ENCODE measurements at regions not wholly inside any gene's neighbourhood (a gene's known extent, or its start where the extent isn't known, plus 50 kb on each side); places are given as distances from the start of the nearest gene placed in this dataset.

DNA sequence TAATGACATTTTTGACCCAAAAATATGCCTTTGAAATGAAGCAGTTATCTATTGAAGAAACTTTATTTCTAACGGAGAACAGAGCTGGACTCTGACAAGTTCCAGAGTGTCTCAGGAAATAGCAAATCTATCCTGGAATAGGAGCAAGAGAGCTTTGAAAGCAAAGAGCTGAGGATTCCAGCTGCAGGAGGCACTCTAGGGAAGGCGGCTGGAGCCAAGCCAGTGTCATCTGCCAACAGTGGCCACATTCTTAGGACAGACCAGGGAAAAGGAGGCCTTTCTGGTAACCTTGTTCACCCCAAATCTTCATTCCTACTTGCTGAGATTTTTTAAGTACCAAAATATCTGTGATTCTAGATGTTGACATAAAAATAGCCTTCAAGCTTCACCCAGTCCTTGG is 493.5 kb upstream of the B3GAT1 start:
- no peak for TF ChIP-seq FOXK1 (CRISPR knock-in tag; IDR thresholded peaks at IDR 0.05)
- TF ChIP-seq, protein P1, sequence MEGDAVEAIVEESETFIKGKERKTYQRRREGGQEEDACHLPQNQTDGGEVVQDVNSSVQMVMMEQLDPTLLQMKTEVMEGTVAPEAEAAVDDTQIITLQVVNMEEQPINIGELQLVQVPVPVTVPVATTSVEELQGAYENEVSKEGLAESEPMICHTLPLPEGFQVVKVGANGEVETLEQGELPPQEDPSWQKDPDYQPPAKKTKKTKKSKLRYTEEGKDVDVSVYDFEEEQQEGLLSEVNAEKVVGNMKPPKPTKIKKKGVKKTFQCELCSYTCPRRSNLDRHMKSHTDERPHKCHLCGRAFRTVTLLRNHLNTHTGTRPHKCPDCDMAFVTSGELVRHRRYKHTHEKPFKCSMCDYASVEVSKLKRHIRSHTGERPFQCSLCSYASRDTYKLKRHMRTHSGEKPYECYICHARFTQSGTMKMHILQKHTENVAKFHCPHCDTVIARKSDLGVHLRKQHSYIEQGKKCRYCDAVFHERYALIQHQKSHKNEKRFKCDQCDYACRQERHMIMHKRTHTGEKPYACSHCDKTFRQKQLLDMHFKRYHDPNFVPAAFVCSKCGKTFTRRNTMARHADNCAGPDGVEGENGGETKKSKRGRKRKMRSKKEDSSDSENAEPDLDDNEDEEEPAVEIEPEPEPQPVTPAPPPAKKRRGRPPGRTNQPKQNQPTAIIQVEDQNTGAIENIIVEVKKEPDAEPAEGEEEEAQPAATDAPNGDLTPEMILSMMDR (IDR thresholded peaks at IDR 0.05) = no peak
- TF ChIP-seq ATF3 (CRISPR knock-in tag; conservative IDR thresholded peaks at IDR 0.05) = no peak

All from WTC11 (cell line).